Endothelial cell of umbilical vein (primary cell): ENCODE measurements at regions not wholly inside any gene's neighbourhood (a gene's known extent, or its start where the extent isn't known, plus 50 kb on each side); places are given as distances from the start of the nearest gene placed in this dataset.

Experiments used
- CTCF ChIP-seq, 2 donors: IDR thresholded peaks; 1 replicate in 1 of 2; 2 replicates in 1 of 2; pipeline ENCODE4 v1.5.1; 2011; ENCODE audit warnings: low read length in 2 of 2, mild to moderate bottlenecking in 2 of 2, moderate library complexity in 2 of 2, control low read depth in 1 of 2, inconsistent platforms in 1 of 2, low read depth in 1 of 2; ENCODE audit not compliant: insufficient read depth in 1 of 2; ENCODE audit errors: extremely low read depth in 1 of 2
- EZH2 ChIP-seq: IDR thresholded peaks from 2 replicates; pipeline ENCODE4 v1.6.1; 2012; ENCODE audit warnings: borderline replicate concordance, low read depth, mild to moderate bottlenecking, moderate library complexity, low read length, inconsistent platforms; ENCODE audit not compliant: severe bottlenecking
- FOS ChIP-seq: IDR thresholded peaks from 2 replicates; pipeline ENCODE4 v1.6.1; 2011; ENCODE audit warnings: mild to moderate bottlenecking, low read length, moderate library complexity, borderline replicate concordance; ENCODE audit not compliant: insufficient read depth
- GATA2 ChIP-seq: IDR thresholded peaks from 2 replicates; pipeline ENCODE4 v1.7.0; 2011; ENCODE audit warnings: low read depth, mild to moderate bottlenecking, moderate library complexity, mixed read lengths, low read length; ENCODE audit not compliant: insufficient read length, insufficient read depth
- JUN ChIP-seq: IDR thresholded peaks from 2 replicates; pipeline ENCODE4 v1.6.1; 2011; ENCODE audit warnings: borderline replicate concordance, low read depth; ENCODE audit not compliant: insufficient read length, insufficient read depth
- MAX ChIP-seq: IDR thresholded peaks from 2 replicates; pipeline ENCODE4 v1.6.1; 2011; ENCODE audit not compliant: insufficient read depth, insufficient read length
- MYC ChIP-seq: IDR thresholded peaks from one replicate; pipeline ENCODE4 v1.6.1; 2011; ENCODE audit warnings: mild to moderate bottlenecking, low read depth, low read length
- POLR2A ChIP-seq: IDR thresholded peaks from 2 replicates; pipeline ENCODE4 v1.6.1; 2012; ENCODE audit warnings: low read depth, mild to moderate bottlenecking, control low read depth, low read length
- POLR2AphosphoS5 ChIP-seq: IDR thresholded peaks from 2 replicates; pipeline ENCODE4 v1.6.1; 2012; ENCODE audit warnings: low read depth, mild to moderate bottlenecking, control low read depth, low read length, moderate library complexity; ENCODE audit not compliant: insufficient read depth

GRCh38 chr2:172358691-172359556, 68.5 kb upstream of the ITGA6 start:
- TF ChIP-seq CTCF (IDR thresholded peaks at IDR 0.05; ENCODE audit: extremely low read depth in 1 of 2, insufficient read depth in 1 of 2, low read depth in 1 of 2, low read length in 2 of 2) (no peak), GATA2 (no peak), EZH2 (no peak), POLR2A (no peak), MAX (no peak), POLR2AphosphoS5 (no peak), MYC (no peak), JUN (no peak), FOS (no peak)
